ENCODE measurements at regions not wholly inside any gene's neighbourhood (a gene's known extent, or its start where the extent isn't known, plus 50 kb on each side); places are given as distances from the start of the nearest gene placed in this dataset.

- Histone ChIP-seq H2BK20ac (ENCODE audit: low read length) (no peak overlapping the region), H2BK15ac (ENCODE audit: low read length) (no peak overlapping the region), H2BK12ac (ENCODE audit: low read depth, low read length) (no peak overlapping the region), H3K4me3 (ENCODE audit: extremely low read depth in 1 of 4, insufficient read depth in 2 of 4, low read depth in 3 of 4, low read length in 4 of 4) (no peak overlapping the region), H3K4ac (replicated peaks; ENCODE audit: insufficient read length, low read depth, low read length) (no peak overlapping the region), H4K20me1 (replicated peaks in 1 of 2; ENCODE audit: control insufficient read depth in 1 of 2, insufficient read depth in 2 of 2, low read length in 2 of 2) (no peaks in the 10 kb centered on the region), H3K4me2 (ENCODE audit: insufficient read depth in 1 of 2, low read depth in 2 of 2, low read length in 2 of 2) (no peak overlapping the region), H2BK5ac (ENCODE audit: low read depth, low read length) (no peak overlapping the region), H2BK120ac (replicated peaks; ENCODE audit: low read depth, low read length) (no peak overlapping the region), H3K56ac (replicated peaks; ENCODE audit: insufficient read length, low read depth, low read length) (no peak overlapping the region), H4K5ac (ENCODE audit: insufficient read length, low read depth, low read length) (no peak overlapping the region), H4K8ac (ENCODE audit: extremely low read depth, insufficient read depth, low read length) (no peak overlapping the region), H4K91ac (replicated peaks; ENCODE audit: insufficient read length, low read length) (no peak overlapping the region), H3K9me3 (ENCODE audit: insufficient read depth in 2 of 2, low read depth in 1 of 2, low read length in 1 of 2) (no peaks in the 10 kb centered on the region), H3K79me1 (ENCODE audit: low read depth, low read length) (no peaks in the 10 kb centered on the region), H3K14ac (ENCODE audit: insufficient read length) (no peak overlapping the region), H3K27ac (ENCODE audit: low read depth, low read length) (no peak overlapping the region), H3K18ac (ENCODE audit: extremely low read depth, low read length) (no peak overlapping the region), H3K79me2 (ENCODE audit: control insufficient read depth in 1 of 2, insufficient read depth in 2 of 2, low read length in 2 of 2) (no peaks in the 10 kb centered on the region), H2AFZ (ENCODE audit: low read length) (no peak overlapping the region), H3K23me2 (ENCODE audit: low read depth, low read length) (no peaks in the 10 kb centered on the region), H3K4me1 (replicated peaks in 1 of 4; ENCODE audit: control insufficient read depth in 3 of 4, insufficient read depth in 4 of 4, low read length in 3 of 4) (no peaks in the 10 kb centered on the region), H3K23ac (ENCODE audit: insufficient read length) (no peak overlapping the region), H3K27me3 (replicated peaks in 1 of 4; ENCODE audit: control insufficient read depth in 3 of 4, extremely low read depth in 1 of 4, insufficient read depth in 3 of 4, low read length in 3 of 4) (no peaks in the 10 kb centered on the region), H2AK5ac (ENCODE audit: low read depth, low read length) (no peak overlapping the region), H3K36me3 (ENCODE audit: control insufficient read depth in 2 of 4, insufficient read depth in 4 of 4, low read length in 3 of 4) (no peaks in the 10 kb centered on the region), H3K9ac (replicated peaks in 1 of 4; ENCODE audit: extremely low read depth in 1 of 4, low read depth in 3 of 4, low read length in 3 of 4) (no peak overlapping the region)
- 87% methylated on average over 5 of the region's 5 CpGs; no CpG with 5 or more reads in 1 of the 2 experiments for WGBS, 2 experiments (ENCODE audit: extremely low coverage in 1 of 2, insufficient coverage in 1 of 2, insufficient read length in 1 of 2, insufficient replicate concordance in 2 of 2, low coverage in 1 of 2, low lambda C conversion rate in 2 of 2, missing lambda C conversion rate in 1 of 2)
- FAIRE-seq (no peak), DNase-seq (ENCODE audit: low read depth in 1 of 2, low spot score in 2 of 2) (no peak)
- CTCF ChIA-PET (ENCODE audit: partially characterized antibody): no interaction called here
- POLR2A ChIA-PET (ENCODE audit: partially characterized antibody): no interaction called here
- TF ChIP-seq SP1 (IDR thresholded peaks at IDR 0.05; ENCODE audit: low read depth, low read length): no peak
- no peak for TF ChIP-seq CBX8 (IDR thresholded peaks at IDR 0.05; ENCODE audit: borderline replicate concordance, low read depth, low read length)
- no peak for TF ChIP-seq SIX5 (IDR thresholded peaks at IDR 0.05; ENCODE audit: low read depth, low read length)
- no peak for TF ChIP-seq NRF1 (IDR thresholded peaks at IDR 0.05; ENCODE audit: low read depth, low read length)
- TF ChIP-seq SRF (IDR thresholded peaks at IDR 0.05; ENCODE audit: low read depth, low read length): no peak
- no peak for TF ChIP-seq CBX5 (IDR thresholded peaks at IDR 0.05; ENCODE audit: low read depth, low read length)
- no peak for TF ChIP-seq YY1 (IDR thresholded peaks at IDR 0.05; ENCODE audit: low read depth, low read length)
- TF ChIP-seq KDM5A (IDR thresholded peaks at IDR 0.05; ENCODE audit: low read length): no peak
- no peak for TF ChIP-seq GTF2F1 (IDR thresholded peaks at IDR 0.05; ENCODE audit: borderline replicate concordance, low read depth, low read length)
- TF ChIP-seq CTCF (IDR thresholded peaks at IDR 0.05; ENCODE audit: control extremely low read depth in 1 of 3, insufficient read depth in 1 of 3, low read depth in 1 of 3, low read length in 3 of 3): no peak
- TF ChIP-seq POU5F1 (IDR thresholded peaks at IDR 0.05; ENCODE audit: low read depth, low read length): no peak
- no peak for TF ChIP-seq NANOG (IDR thresholded peaks at IDR 0.05; ENCODE audit: insufficient read depth, low read depth, low read length, poor library complexity, severe bottlenecking)
- no peak for TF ChIP-seq SP4 (IDR thresholded peaks at IDR 0.05; ENCODE audit: low read length)
- TF ChIP-seq FOSL1 (IDR thresholded peaks at IDR 0.05; ENCODE audit: insufficient read depth, low read depth, low read length): no peak
These were observed 810.6 kb downstream of the EPHA7 start for GRCh38 chr6:92608751-92609150.

All from H1 (cell line).